ENCODE measurements at regions not wholly inside any gene's neighbourhood (a gene's known extent, or its start where the extent isn't known, plus 50 kb on each side); places are given as distances from the start of the nearest gene placed in this dataset.

DNA sequence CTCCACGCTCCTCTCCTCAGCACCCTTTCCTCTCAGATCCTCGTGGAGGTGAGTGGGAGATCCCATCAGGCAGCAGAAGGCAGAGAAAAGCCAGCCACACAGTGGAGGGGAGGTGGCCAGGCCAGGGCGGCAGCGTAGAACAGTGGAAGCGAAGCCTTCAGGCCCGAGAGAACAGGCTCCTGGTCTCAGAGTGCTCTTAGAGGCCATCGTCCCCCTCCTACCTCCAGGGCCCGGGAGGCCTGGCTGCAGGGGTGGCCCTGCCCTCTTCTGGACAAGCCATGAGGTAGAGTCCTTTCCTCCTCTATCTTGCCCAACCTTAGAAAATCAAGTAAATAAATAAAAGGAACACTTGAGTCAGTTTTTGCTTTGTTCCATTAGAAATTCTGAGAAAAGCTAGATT lies 202.0 kb downstream of the KATNAL1 start:
- no peak for DNase-seq

DNA sequence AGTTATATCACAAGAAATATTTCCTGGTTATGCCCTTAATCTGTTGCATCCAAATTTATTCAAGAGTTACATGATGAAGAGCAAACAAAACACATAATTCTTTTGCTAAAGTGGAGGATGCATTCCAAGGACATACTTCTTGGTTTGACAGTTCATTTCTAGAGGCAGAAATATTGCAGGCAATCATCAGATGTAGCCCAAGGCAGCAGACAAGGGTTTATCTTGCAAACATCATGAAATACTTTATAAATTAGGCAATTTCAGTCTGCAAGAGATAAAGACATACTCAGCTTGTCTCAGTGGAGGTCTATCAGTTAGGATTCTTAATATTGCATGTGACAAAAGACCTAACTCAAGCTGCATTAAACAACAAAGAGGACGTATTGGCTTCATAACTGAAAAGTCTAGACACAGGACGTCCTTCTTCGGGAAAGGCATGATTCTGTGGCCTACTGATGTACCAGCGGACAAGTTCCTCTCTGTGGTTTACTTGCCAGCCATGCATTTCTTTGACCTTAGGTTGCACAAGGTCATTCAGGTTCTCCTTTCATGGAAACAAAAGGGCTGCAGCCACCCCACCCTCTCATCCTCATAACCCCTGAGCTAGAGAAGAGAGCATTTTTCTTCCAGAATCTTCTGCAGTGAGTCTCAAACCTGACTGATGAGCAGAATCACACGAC lies 204.1 kb downstream of the KATNAL1 start:
- DNase-seq: no peak

DNA sequence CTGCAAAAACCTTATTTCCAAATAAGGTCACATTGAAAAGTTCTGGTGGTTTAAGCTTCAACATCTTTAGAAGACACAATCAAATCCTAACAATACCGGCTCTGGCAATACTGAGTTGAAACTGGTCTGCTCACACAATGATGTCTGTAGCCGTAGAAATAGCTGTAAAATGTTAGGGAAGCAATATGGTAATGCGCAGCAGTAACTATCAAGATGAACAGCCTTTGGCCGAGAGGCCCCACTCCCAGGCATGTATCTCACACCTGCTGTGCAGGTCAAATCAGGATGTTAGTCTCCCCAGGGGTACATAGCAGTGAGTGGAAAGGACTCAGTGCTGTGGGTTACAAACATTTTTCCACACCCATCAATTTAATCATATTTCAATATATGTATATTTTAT lies 207.1 kb downstream of the KATNAL1 start:
- no peak for DNase-seq

DNA sequence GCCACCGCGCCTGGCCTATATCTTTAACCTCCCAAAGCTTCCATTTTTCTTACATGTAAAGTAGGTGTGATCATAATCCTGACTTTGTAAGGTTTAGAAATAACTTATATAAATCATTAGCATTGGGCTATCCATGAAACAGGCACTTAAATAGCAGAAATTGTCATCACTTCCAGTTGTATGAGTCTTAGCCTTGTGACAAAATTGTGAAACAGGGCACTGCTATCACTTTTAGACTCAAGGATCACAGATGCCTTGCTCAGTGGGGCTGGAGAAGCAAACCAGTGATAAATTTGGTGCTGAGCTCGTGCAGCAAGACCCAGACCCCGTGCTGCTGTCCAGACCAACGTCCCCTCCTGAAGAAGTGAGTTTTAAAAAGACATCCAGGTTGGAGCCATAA lies 209.7 kb downstream of the KATNAL1 start:
- DNase-seq: no peak

DNA sequence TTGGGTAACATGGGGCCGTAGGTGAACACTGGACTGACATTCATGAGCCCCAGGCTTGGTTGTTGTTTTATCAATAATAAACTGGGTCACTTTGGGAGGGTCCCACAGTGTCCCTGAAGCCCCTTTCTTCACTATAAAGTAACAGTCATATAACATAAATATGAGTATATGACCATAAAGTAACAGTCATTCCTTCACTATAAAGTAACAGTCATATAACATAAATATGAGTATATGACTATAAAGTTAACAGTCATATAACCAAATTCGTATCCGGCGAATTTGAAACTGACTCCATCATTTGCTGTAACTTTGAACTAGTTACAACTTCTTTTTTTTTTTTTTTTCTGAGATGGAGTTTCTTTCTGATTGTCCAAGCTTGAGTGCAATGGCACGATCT lies 210.3 kb downstream of the KATNAL1 start:
- DNase-seq: no peak

DNA sequence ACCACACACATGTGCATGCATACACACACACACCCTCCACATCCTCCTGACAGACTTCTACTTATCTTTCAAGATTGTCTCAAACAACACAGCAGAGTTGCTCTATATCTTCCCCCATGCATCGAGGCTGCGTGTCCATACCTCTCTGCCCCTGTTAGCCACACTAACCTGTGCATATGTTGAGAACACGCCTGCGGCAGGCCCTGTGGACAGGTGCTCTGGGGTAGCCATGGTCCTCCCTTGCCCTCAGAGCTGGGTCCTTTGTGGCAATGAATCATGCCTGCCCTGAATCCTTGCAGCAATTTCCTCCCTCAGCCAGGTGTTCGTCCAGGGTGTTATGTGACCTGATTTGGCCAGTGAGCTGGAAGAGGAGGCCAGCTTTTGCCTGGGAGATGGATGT lies 213.3 kb downstream of the KATNAL1 start:
- no peak for DNase-seq

DNA sequence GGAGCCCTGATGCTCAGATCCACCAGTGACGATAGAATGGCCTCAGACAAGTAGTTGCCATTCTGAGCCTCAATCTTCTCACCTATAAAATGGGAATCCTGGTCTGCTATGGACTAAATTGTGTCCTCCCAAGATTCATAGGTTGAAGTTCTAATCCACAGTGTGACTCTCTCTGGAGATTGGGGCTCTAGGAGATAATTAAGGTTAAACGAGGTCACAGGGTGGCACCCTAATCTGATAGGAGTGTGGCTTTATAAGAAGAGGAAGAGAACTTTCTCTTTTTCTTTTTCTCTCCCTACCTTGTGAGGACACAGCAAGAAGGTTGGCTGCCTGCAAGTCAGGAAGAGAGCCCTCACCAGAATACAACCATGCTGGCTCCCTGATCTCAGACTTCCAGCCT lies 214.1 kb downstream of the KATNAL1 start:
- DNase-seq: no peak

DNA sequence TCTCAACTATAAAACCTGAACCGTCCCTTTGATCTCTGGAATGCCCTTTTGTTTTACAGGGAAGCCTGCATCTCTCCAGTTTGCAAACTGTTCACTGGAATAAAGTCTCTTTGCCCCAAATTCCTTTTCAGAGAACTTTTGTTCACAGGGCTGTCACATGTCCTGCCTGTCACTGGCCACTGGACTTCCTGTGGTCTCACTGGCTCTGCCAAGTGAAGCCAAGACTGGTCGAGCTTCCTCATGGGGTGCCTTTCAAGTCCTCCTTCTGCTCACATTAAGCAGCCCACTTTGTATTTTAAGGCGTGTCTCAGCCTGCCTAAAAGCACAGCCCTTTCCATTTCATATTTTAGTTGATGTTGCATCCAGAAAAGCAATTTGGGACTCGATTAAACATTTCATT lies 215.7 kb downstream of the KATNAL1 start:
- no peak for DNase-seq

DNA sequence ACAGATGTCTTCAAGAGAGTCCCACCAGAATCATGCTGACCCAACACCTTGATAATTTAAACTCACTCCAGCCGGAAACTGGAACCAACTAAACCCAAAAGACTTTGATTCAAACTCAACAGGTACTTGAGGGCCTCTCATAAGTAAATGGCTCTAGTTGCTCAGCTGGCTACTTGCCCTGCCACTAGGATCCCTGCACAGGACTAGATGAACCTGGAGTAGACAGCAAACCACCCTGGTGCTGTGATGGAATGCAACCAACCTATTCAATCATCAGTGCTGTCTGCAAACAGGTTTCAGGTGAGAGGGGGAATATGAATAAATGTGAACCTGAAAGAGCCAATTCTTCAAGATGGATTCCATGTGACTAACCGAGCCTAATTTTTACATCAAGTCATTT lies 216.3 kb downstream of the KATNAL1 start:
- DNase-seq: no peak

DNA sequence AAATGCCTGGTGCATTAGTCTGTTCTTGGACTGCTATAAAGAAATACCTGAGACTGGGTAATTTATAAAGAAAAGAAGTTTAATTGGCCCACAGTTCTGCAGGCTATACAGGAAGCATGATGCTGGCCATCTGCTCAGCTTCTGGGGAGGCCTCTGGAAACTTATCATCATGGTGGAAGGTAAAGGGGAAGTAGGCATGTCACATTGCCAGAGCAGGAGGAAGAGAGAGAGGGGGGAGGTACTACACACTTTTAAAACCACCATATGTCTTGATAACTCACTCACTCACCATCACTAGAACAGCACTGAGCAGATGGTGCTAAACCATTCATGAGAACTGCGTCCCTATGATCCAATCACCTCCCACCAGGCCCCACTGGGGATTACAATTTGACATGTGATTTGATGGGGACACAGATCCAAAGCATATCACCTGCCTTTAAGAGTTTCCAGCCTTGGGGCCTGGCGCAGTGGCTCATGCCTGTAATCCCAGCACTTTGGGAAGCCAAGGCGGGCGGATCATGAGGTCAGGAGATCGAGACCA lies 219.0 kb downstream of the KATNAL1 start:
- no peak for DNase-seq

DNA sequence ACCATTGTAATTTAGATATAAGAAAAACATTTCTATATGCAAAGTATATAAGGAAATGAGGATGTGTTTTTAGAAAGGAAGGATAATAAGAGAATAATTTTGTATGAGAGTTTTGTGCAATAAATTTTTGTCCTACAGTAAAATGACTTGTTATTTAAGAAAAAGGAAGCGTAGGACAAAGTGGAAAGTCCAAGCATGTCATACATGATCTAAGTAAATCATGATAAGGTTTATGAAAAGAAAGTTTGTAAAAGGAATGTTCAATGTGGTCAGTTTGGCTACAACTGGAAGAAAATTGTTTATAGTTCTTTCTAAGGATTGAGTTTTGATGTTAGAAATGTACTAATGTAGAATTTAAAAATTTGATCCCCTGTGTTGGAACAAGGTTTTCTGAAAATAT lies 222.3 kb downstream of the KATNAL1 start:
- no peak for DNase-seq

DNA sequence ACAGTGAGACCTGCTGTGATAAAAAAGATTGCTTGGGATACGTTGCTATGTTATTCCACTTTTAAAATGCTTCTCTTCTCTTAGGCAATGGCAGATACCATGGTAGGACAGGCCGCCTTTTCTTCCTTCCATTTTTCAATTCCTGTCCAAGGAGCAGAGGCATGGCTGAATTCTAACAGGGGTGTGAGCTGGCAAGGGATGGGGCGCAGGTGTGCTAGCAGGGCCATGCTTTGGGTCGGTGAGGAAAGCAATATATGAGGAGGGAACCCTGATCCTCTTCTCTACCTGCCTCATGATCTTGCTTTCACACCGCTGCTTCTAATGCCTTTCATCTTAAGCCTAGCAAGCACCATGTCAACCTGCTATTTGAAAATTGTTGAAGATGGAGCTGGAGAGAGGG lies 225.0 kb downstream of the KATNAL1 start:
- DNase-seq: no peak

DNA sequence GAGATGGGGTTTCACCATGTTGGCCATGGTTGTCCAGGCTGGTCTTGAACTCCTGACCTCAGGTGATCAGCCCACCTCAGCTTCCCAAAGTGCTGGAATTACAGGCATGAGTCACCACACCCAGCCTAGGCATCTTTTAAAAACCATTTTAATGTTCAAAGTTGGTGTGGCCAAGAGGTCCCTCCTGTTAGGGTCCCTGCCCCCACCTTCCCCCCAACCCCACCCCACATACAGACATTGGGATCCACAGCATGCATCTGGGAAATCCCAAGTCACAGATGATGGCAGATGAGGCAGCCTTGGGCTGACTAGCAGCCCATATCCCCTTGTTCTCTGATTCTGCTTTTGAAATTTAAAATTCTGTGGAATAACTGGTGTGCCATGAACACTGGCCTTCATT lies 226.0 kb downstream of the KATNAL1 start:
- no peak for DNase-seq

DNA sequence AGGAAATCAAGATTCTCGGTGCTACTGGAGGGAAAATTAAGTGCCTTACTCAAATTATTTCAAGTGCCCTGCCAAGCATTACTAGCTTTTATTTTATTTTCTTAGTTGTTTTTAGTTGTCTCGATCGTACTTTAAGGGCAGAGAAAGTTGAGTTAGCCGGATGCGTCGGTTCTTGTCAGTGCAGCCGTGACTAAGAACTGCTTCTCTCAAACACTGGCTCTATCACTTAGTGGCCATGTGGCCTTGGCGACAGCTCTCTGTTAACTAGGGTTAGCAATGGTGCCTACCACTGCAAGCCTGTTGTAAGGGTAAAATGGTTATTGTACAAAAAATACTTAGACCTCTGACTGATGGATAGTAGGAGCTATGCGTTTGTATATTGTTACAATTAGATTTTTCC lies 227.8 kb downstream of the KATNAL1 start:
- no peak for DNase-seq

DNA sequence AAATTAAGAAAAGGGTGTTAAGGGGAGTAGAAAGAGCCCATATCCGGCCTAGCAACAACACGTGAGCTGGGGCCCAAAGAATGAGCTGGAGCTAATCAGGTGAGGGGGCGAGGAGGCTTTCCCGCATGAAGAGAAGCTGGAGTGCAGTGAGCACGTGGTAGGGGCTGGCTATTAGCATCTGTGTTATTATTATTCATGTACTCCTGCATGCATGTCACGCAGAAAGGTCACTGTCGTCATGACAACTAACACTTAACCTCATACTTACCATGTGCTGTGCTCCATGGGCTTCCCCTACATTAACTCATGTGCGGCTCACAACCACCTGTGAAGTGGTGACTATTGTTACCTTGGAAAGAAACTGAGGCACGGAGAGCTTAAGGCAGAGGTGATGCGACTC lies 227.6 kb upstream of the UBL3 start:
- no peak for DNase-seq

DNA sequence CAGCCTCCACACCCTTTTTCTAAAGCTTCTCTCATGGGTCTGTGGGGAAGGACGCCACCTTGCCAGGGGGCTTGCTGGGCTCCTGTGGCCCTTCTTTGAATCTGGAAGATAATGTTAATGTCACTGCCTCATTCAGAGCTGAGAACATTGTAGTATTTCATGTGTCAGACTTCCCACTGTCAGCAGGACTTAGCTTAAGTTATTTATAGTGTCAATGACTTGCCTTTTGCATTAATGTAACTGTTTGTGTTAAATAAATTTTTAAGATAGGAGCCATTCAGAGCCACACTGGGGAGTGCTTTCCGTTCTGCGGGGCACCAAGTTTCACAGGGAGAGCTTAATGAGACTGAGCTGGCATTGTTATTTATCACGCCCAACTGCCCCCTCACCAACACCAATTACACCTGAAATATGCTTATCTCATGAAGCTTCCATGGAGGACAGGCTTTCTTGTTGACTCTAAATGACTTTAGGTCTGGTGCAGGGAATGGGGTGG lies 226.9 kb upstream of the UBL3 start:
- no peak for DNase-seq

DNA sequence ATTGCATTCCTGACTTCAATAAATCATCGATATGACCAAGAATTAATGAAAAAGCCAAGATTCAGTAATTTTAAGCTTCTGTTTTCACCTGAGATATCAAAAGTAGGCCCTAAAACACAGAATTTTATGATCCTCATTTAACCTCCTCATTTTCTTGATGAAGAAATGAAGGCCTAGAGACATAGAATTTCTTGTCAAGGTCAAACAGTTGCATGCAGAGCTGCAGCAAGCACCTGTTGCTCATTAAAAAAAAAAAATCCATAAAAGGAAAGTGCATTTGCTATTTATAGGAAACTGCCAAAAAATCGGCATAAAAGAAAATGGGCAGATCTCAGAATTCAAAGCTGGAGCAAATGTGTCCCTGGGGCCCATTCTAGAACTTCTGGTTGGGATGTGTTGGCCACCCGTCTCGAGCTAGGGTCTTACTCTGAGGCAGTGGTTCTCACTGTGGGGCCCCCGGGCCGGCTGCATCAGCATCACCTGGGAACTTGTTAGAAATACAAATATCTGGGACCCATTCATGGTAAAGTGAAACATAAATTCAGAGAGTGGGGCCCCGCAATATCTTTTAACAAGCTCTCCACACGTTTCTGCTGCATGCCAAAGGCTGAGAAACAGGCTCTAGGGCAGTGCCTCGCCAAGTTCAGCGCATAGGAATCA lies 224.7 kb upstream of the UBL3 start:
- no peak for DNase-seq

DNA sequence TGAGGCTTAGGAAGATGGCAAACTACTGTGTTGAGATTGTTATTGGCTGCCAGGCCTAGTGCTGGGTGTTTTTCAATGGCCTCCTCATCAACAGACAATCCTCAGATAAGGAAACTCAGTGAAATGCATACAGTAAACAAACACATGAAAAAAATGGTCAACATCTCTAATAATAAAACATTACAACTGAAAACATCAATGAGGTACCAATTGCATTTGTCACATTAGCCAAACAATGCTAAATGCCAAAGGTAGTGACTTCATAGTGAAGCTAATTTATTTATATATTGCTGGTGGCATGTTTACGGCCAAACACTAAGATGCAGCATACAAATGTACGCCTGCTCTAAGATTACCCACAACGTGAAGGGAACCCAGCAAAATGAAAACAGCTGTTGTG lies 224.0 kb upstream of the UBL3 start:
- DNase-seq: no peak

DNA sequence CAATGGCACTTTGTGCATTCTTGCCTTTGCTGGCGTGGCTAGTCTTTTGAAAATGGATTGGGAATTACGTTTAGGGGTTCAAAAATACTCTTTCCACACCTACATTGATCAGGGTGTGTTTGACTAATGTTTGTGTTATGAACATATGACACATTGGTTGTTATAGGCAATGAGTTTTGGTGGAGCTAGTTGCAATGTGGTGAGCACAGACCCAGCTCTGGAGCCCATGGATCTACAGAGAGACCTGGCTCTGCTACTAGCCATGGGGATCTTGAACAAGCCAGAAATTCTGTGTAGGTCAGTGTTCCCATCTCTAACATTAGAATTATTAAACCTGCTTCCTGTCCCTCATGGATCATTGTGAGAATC lies 222.4 kb upstream of the UBL3 start:
- DNase-seq: no peak

DNA sequence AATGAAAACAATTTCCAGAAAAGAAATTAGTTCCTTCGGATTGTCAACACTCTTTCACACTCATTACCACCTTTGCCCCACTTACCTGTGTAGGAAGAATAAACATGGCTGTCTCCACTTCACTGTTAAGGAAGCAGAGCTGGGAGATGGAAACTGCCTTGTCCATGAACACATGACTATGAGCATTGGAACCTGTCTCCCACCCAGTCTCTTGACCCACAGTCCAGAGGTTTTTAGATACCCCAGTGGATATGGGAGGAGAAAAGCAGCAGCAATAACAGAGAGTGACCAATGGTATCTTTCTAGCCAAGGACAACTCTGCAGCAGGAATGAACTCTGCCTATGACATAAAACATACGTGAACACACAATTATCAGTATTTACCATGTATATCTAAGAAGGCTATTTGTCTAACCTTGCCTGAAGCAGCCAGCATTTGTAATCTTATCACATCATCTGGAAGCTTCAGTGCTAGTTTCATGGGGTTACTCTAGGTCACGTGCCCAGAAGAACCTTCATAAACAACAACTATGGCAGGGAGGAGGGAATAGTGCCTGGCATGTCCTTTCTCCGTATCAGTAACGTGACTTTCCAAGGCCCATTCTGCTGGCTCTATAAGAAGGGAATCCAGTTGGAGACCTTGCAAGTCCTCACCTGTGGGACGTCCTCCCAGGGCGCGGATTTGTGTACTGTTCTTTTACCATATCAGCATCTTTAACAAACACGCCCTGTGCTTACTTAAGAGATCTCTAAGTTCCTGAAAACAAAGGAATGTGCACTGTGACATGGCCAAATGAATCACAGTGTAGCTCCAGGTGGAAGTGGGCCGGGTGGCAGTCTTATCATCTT lies 221.8 kb upstream of the UBL3 start:
- no peak for DNase-seq

DNA sequence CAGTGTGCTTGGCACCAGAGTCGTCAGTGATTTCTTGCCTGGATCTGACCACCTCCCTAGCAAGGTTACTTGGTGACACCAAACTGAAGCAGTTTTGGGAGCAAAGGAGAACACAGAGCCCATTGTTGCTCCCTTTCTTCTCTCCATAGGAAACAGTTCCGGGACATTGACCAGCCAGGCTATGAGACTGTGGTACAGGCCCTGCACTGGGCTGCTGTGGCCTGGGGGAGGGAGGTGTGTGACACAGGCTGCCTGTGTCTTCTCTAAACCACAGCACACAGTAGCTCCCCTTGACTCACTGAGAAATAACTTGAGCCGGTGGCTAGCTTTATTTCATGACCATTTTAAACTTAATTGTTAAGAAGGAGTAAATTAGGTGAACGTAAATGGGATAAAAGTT lies 214.8 kb upstream of the UBL3 start:
- DNase-seq: no peak

DNA sequence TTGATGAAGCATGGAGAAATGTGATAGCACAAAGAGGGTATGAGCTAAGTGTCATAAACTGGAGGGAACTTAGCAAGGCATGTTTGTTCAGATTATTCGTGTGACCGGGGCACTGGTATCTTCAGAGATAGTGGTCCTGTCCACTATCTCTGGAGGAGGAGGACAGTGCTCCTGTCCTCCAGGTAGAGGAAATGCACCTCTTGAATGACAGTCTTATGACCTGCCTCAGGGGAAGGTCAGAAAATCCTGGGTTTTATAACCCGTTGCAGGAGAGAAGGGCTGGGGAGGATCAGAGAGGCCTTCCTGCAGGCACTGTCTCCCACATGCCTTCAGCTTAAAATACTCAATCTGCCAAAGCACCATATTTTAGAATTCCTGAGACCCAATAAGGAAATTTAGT lies 213.5 kb upstream of the UBL3 start:
- DNase-seq: no peak

DNA sequence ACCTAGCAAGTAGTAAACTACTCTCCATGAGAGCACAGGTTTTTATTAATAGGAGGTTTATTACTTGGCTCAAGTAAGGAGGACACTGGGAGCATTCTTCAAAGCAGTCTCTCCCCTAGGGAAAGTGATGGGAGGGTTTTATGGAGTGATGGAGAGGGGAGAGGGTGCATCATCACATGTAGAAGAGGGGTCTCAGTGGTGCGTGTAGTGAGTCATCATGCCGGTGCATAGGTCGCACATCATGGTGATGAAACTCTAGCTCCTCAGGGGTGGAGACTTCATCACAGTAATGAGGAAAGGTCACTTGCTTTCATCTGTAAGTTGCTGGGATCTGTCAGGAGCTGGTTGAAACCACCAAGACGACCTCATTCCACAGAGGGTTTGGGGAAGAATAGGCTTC lies 210.8 kb upstream of the UBL3 start:
- no peak for DNase-seq

DNA sequence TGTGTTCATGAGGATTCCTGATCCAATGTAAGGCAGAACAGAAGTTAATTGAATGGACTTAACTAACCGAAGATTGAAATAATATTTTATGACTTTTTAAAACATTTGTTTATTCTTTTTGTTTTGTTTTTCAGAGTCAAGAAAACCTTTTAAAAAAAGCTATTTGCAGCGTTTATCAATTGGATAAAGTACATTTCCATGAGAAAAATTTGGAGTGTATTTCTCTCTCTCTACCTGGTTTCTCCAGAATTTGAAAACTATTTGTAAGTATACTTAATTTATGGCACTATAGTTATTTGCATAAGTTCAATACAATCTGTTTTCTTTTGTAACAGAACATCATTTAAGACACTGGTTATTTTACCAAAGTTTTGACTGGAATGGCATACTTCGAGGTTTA lies 208.0 kb upstream of the UBL3 start:
- DNase-seq: no peak
